GM12874 (cell line): ENCODE measurements at regions not wholly inside any gene's neighbourhood (a gene's known extent, or its start where the extent isn't known, plus 50 kb on each side); places are given as distances from the start of the nearest gene placed in this dataset.

ENCODE experiments used
- CTCF ChIP-seq: IDR thresholded peaks from 2 replicates; pipeline ENCODE4 v1.5.1; 2011; ENCODE audit warnings: low read depth, mild to moderate bottlenecking, control low read depth, low read length, moderate library complexity; ENCODE audit not compliant: insufficient read depth

DNA sequence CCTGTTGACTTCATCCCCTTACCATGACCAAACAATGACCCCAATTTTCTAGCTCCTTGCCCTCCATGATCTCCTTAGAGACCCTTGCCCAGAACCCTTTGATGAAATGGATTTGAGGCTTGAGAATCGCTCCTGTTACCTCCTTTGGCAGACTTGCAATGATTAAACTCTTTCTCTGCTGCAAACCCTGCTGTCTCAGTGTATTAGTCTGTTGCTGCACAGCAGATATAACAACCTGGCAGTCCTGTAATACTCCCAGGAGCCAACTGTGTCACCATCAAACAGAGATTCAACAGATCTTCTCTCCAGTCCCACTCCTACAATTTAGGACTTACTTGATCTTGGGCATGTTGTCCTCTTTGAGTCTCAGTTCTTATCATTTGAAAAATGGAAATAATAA is 242.9 kb downstream of the HRH4 start:
- no peak for TF ChIP-seq CTCF

- no peak for TF ChIP-seq CTCF
Measured at GRCh38 chr18:24704946-24705630, 244.7 kb downstream of the HRH4 start.

- TF ChIP-seq CTCF, result no peak
Measured at GRCh38 chr18:24710474-24710873, 250.0 kb downstream of the HRH4 start.

GRCh38 chr18:24719791-24720190 is 259.4 kb downstream of the HRH4 start:
- TF ChIP-seq CTCF, result no peak

- no peak for TF ChIP-seq CTCF
Measured at GRCh38 chr18:24721388-24721787, 261.0 kb downstream of the HRH4 start.

- no peak for TF ChIP-seq CTCF
Measured at GRCh38 chr18:24725644-24726415, 265.4 kb downstream of the HRH4 start.

- peak; percentile 71 for TF ChIP-seq CTCF
Measured at GRCh38 chr18:24726727-24727492, 266.5 kb downstream of the HRH4 start.
